Upper lobe of left lung (tissue), 4 donors: ENCODE measurements at regions not wholly inside any gene's neighbourhood (a gene's known extent, or its start where the extent isn't known, plus 50 kb on each side); places are given as distances from the start of the nearest gene placed in this dataset.
"Not testable (repeated sequence)": the region's sequence is repeated elsewhere in the genome, so short reads cannot be mapped to it uniquely, and the experiment has no call there.

Source experiments
- CTCF ChIP-seq, 6 experiments: fragments of 450-650 bp in 4 of 6; fragments of 200-600 bp in 2 of 6; sonication (generic) in 2 of 6; IDR thresholded peaks; one replicate each; pipeline ENCODE4 v1.5.1; 2016 to 2019; ENCODE audit warnings: antibody characterized with exemption in 6 of 6
- POLR2A ChIP-seq, 4 donors: fragments of 450-650 bp; IDR thresholded peaks; one replicate each; pipeline ENCODE4 v1.5.1; 2016 to 2017; ENCODE audit warnings: antibody characterized with exemption in 4 of 4, mild to moderate bottlenecking in 2 of 4
- POLR2AphosphoS5 ChIP-seq, 2 donors: sonication (generic); formaldehyde crosslinking; IDR thresholded peaks; one replicate each; pipeline ENCODE4 v1.5.1; 2017; ENCODE audit warnings: antibody characterized with exemption in 2 of 2

GRCh38 chr5:101290761-101291160 lies 387.7 kb upstream of the ST8SIA4 start:
- TF ChIP-seq CTCF, POLR2A, POLR2AphosphoS5 (IDR thresholded peaks at IDR 0.05): not testable (repeated sequence)
